ENCODE measurements at regions not wholly inside any gene's neighbourhood (a gene's known extent, or its start where the extent isn't known, plus 50 kb on each side); places are given as distances from the start of the nearest gene placed in this dataset.

DNA sequence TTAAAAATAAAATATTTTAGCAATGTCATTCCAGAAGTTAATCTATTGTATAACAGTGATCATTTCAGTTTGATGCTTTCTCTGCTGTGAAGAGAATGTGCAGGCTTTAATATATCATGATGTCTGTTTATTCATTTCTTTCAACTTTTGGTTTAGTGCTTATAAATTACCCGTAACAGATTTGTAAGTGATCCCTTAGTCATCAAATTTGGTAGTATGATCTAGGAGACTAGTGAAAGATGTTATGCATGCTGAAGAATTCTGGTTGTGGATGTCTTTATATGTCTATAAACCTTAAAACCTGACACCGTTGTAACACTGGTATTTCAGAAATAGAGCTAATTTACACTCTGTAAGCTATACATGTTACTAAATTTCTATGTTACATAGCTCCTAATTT lies 260.4 kb downstream of the CPS1 start:
- H3K4me3 ChIP-seq (ENCODE audit: low read depth, low read length) = no peak overlapping the region
- no peak for DNase-seq (ENCODE audit: low read depth)
- TF ChIP-seq, protein P1, sequence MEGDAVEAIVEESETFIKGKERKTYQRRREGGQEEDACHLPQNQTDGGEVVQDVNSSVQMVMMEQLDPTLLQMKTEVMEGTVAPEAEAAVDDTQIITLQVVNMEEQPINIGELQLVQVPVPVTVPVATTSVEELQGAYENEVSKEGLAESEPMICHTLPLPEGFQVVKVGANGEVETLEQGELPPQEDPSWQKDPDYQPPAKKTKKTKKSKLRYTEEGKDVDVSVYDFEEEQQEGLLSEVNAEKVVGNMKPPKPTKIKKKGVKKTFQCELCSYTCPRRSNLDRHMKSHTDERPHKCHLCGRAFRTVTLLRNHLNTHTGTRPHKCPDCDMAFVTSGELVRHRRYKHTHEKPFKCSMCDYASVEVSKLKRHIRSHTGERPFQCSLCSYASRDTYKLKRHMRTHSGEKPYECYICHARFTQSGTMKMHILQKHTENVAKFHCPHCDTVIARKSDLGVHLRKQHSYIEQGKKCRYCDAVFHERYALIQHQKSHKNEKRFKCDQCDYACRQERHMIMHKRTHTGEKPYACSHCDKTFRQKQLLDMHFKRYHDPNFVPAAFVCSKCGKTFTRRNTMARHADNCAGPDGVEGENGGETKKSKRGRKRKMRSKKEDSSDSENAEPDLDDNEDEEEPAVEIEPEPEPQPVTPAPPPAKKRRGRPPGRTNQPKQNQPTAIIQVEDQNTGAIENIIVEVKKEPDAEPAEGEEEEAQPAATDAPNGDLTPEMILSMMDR (conservative IDR thresholded peaks at IDR 0.05; ENCODE audit: low read depth, low read length) = no peak

DNA sequence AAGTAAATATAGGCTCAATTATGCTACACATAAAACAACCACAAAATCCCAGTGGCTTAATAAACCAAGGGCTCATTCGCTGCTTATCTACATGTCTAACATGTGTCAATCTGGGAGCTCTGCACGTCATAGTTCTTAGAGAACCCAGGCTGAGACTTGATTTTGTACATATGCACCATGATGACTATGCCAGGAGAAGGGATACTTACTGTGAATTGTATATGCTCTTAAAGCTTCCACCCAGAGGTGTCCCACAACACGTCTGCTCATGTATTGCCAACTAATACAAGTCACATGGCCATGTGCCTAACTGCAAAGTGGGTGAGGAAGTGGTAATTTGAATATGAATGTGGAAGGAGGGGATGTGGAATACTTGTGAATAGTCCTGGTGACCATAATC lies 262.1 kb downstream of the CPS1 start:
- DNase-seq (ENCODE audit: low read depth) = no peak
- TF ChIP-seq, protein P1 (conservative IDR thresholded peaks at IDR 0.05; ENCODE audit: low read depth, low read length) = no peak
- H3K4me3 ChIP-seq (ENCODE audit: low read depth, low read length) = no peak overlapping the region

DNA sequence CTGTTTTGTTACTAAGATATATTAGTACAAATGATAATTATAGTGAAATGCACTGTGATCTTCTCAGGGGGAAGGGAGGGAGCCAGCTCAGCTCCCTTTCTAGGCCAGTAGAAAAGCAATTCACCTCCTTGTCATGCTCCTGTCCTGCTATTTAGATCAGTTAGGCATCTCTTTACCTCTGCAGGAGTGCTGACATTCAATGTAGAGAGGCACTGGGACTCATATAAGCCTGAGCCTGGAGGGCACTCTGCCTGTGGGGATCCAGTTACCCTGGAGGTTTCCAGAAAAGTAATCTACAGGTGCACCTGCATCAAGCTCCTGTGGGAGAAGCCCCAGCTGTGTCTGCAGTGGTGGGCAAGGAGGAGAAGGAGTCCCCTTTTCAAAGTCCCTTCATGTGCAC lies 277.0 kb downstream of the CPS1 start:
- TF ChIP-seq, protein P1 (conservative IDR thresholded peaks at IDR 0.05; ENCODE audit: low read depth, low read length) = no peak
- no peak overlapping the region for H3K4me3 ChIP-seq (ENCODE audit: low read depth, low read length)

DNA sequence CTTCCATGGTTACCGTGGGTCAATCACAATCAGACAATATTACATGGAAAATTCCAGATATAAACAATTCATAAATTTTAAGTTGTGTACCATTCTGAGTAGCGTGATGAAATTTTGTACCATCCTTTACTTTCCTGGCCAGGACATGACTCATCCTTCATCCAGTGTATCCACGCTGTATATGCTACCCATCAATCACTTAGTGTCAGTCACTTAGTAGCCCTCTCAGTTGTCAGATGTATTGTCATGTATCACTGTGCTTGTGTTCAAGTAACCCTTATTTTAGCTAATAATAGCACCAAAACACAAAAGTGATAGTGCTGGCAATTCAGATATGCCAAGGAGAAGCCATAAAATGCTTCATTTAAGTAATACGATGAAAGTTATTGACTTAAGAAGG lies 282.6 kb downstream of the CPS1 start:
- TF ChIP-seq, protein P1 (conservative IDR thresholded peaks at IDR 0.05; ENCODE audit: low read depth, low read length) = no peak
- no peak overlapping the region for H3K4me3 ChIP-seq (ENCODE audit: low read depth, low read length)
- no peak for DNase-seq (ENCODE audit: low read depth)

More for the DNA sequence above, 277.0 kb downstream of the CPS1 start:
- DNase-seq (ENCODE audit: low read depth) = no peak

GRCh38 chr2:210839450-210839849 lies 283.1 kb downstream of the CPS1 start:
- no peak for DNase-seq (ENCODE audit: low read depth)
- no peak overlapping the region for H3K4me3 ChIP-seq (ENCODE audit: low read depth, low read length)
- TF ChIP-seq, protein P1 (conservative IDR thresholded peaks at IDR 0.05; ENCODE audit: low read depth, low read length) = no peak

DNA sequence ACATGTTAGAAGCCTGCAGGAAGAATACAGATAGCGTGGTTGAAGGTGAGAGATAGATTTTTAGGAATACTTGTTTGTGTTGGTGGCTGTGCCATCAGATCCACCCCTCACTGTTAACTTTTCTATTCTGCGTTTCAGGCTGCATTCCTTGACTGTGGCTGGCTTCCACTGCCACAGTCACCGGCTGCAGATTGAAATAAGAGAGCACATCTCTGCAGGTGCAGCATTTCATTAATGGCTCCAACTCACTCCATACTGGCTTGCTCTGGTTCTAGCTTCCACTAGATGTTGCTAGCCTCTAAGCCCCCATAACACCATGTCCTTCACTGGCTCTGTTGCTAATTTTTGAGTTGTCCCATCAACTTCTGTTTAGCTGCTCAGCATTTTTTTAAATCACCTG lies 286.5 kb downstream of the CPS1 start:
- TF ChIP-seq, protein P1 (conservative IDR thresholded peaks at IDR 0.05; ENCODE audit: low read depth, low read length) = no peak
- no peak overlapping the region for H3K4me3 ChIP-seq (ENCODE audit: low read depth, low read length)
- no peak for DNase-seq (ENCODE audit: low read depth)

DNA sequence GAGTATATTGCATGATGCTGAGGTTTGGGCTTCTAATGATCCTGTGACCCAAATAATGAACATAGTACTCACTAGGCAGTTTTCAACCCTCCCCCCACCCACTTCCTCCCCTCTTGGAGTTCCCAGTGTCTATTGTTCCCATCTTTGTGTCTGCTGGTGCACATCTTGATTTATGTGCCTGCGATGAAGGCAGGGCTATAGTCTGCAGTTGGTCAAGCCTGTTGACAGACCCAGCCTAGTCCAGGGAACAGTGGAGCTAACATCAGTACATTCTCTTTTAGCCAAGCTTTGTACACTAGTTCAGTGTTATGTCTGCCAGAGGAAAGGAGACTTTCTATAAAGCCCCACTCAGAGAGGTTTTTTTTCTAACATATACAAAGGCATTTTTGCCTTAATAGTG lies 287.6 kb downstream of the CPS1 start:
- H3K4me3 ChIP-seq (ENCODE audit: low read depth, low read length) = no peak overlapping the region
- no peak for DNase-seq (ENCODE audit: low read depth)
- TF ChIP-seq, protein P1 (conservative IDR thresholded peaks at IDR 0.05; ENCODE audit: low read depth, low read length) = no peak
